GM21825 (cell line): ENCODE measurements at regions not wholly inside any gene's neighbourhood (a gene's known extent, or its start where the extent isn't known, plus 50 kb on each side); places are given as distances from the start of the nearest gene placed in this dataset.
"Not testable (repeated sequence)": the region's sequence is repeated elsewhere in the genome, so short reads cannot be mapped to it uniquely, and the experiment has no call there.

Experiments used
- ATAC-seq: cut with Tn5 transposase; IDR thresholded peaks from one replicate; pipeline ENCODE4 v1.9.1; 2021; ENCODE audit warnings: mild to moderate bottlenecking, moderate library complexity; ENCODE audit not compliant: unreplicated experiment

DNA sequence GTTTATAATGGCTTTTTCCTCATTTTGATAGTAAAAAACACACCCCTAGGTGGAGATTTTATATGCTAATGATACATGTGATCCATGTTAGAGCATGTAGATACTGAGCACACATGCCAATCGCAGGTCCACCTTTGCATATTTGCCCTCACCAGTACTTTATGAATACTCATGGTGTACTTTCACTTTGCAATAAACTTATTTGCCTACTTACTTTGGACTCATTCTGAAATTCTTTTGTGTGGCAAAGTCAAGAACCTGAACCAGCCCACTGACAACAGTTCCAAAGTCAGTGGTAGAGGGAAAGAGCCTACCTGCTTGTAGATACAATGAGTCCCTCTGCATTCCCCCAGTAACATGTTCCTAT, 58.5 kb upstream of the DHRS4 start:
- ATAC-seq, result no peak

DNA sequence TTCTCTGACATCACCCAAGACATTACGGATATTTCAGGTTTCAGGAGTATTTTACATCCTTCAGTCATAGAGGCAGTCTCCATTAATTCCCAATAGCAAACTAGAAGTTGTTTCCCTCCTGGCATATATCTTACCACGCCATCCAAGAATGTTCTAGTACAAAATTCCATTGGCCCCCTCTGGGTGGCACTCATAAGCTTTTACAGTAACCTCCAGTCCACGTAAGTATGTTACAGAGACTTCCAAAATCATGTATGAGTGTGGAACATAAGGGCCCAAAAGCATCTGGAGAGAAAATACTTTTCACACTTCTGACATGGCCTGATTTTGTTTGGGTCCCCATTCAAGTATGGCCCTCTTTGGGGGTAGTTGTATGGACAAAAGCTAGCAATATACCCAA, 58.1 kb upstream of the DHRS4 start:
- no peak for ATAC-seq

DNA sequence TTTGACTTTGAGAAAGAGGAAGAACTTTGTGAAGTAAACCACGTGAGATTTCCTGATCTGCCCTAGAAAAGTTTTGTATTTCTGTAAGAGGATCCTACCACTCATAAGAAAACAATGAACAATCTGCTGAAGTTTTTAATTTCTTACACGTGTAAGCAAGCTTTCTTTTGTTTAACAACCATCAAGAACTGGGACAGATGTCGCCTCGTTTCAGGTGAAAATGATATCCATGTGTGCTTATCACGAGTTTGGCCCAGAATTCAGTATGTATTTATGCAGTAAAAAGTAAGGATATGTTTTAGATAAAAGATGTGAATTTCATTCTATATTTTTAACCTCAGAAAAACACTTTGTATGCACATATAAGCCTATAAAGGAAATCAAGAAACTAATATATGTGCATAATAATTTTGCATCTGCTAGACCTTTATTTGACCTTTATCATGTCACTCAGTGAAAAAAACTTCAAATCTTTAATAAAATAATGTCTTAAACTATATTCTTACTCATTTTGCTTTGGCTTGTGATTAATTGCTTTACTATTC, 56.9 kb upstream of the DHRS4 start:
- ATAC-seq, result no peak

DNA sequence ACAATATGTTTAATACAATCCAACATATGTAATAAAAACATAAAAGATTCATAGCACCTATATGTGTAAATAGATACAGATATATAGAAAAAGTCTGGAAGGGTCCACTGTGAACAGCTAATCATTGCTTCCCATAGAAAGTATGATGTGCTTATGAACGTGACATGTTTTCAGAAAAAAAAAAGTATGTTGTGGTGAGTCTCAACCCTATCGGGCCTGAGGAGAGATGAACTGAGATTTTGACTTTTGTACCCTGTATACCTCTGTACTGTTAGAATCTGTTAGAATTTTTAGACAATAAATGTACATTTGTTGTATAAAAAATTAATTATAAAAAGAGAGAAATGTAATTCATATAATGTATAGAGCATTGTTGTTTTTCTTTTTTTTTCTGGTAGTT, 56.3 kb upstream of the DHRS4 start:
- ATAC-seq, result not testable (repeated sequence)

DNA sequence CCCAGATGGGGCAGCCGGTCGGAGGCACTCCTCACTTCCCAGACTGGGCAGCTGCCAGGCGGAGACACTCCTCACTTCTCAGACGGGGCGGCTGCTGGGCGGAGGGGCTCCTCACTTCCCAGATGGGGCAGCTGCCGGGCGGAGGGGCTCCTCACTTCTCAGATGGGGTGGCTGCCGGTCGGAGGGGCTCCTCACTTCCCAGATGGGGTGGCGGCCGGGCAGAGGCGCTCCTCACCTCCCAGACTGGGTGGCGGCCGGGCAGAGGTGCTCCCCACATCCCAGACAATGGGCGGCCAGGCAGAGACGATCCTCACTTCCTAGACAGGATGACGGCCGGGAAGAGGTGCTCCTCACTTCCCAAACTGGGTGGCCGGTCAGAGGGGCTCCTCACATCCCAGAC, 55.2 kb upstream of the DHRS4 start:
- ATAC-seq, result not testable (repeated sequence)

DNA sequence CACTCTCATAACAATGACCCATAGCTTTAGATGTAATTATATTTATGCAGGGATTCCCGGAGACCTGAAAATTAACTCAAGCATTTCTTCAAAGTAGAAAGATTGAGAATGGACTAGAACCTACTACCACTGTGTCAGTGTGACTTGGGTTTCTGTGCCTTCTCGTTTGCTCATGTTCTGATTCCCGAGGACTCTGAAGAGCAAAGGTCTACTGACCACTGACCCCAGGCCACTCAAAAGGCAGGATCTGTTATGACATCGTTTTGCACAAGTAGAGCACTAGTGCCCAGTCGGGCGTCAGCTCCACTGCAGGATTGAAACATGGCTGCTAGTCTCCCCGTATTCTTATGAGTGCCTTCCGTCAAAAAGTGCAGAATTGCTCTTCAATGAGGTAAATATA, 53.8 kb upstream of the DHRS4 start:
- no peak for ATAC-seq

DNA sequence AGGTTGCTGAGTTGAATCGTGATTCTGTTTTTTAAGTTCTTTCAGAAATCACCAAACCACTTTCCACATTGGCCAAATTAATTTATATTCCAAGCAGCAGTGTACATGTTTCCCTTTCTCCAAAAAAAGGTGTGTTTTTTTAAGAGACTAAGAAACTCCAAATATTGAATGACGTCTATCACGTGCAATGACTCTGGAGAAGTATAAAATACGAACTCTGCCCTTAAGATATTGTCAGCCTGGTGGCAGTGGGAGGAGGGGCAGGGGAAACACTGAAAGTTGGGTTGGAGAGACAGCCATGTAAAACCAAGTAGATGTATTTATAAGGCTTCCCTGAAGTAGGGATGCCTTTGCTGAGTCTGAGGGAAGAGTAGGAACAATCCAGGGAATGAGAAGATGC, 50.1 kb upstream of the DHRS4 start:
- ATAC-seq, result no peak
